GM19239 (cell line): ENCODE measurements at regions not wholly inside any gene's neighbourhood (a gene's known extent, or its start where the extent isn't known, plus 50 kb on each side); places are given as distances from the start of the nearest gene placed in this dataset.
A peak's percentile ranks its signal among the peaks of the same experiment; 100 is the strongest.

Source experiments
- DNase-seq: peaks from one replicate; pipeline ENCODE4 v3.0.0; 2011; ENCODE audit warnings: low spot score; ENCODE audit not compliant: insufficient read length
- FAIRE-seq: peaks from 2 replicates; lab custom pipeline; 2011; peaks lifted over from hg19 to GRCh38; lab: Jason Lieb, UNC

- FAIRE-seq (no peak), DNase-seq (no peak)
Observed at GRCh38 chr12:59097876-59098275, 177.6 kb upstream of the LRIG3 start.

DNA sequence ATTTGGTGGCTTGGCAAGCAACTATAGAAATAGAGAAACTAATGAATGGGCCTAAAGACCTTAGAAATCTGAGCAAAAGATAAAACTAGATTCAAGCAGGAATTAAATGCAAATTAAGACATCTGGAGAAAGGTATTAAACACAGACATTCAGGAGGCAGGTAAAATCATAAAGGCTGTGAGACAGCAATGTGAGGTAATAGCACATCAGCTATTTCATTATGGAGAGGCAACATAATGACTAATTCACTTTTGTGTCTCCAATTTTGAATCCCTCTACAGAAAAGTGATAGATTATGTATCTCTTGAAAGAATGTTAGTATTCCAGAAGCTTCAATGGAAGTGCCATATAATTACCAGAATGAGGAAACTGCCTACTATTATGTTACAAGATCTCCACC lies 175.9 kb upstream of the LRIG3 start:
- no peak for FAIRE-seq

DNA sequence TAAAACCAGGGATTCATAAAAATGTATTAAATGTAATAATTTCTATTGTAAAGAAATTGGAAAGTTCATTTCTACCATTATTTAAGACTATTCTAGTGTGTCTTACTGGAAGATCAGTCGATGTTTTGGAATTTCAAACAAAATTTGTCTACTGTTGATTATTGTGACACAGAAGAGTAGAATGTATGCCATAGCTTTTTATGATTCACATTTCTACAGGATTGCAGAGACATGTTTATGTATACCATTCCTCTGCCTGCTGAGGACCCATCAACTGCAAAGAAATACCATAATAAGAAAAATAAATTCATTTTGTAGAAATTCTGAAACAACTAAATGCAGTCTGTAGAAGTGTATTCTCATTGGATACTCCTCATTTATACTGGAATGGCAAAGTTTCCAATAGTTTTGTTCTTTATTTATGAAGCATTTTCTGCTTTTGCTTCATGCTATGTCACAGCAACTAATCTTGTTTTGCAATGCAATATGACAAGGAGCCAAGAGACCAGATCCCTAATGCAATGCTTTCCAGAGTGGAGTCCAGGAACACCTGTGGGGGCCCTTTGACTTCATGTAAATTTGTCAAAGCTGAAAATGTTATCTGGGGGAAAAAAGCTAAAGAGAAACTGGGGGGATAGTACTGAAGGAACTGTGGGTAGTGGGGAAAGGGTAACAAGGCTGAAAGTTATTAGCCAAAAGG lies 172.9 kb upstream of the LRIG3 start:
- DNase-seq (no peak), FAIRE-seq (no peak)

More for the DNA sequence above, 175.9 kb upstream of the LRIG3 start:
- no peak for DNase-seq

- no peak for DNase-seq
- no peak for FAIRE-seq
Observed at GRCh38 chr12:59088673-59089072, 168.4 kb upstream of the LRIG3 start.

DNA sequence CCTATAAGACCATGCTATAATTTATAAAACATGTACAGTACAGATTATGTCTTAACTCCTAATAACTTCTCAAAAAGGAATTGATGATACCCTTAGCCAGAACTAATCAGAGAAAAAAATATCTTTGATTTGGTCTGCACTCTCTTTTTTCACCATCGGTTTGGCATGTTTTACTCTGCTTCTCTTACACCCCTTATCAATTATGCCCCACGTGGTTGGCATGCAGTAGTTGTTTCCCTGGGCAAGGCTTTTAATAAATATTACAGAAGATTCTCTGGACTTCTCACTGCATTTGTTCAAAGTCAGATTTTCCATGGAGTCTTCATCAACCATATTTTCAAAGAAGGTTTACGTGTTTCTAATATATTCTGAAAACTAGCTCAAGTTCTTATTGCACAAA lies 167.4 kb upstream of the LRIG3 start:
- DNase-seq (no peak), FAIRE-seq (no peak)

DNA sequence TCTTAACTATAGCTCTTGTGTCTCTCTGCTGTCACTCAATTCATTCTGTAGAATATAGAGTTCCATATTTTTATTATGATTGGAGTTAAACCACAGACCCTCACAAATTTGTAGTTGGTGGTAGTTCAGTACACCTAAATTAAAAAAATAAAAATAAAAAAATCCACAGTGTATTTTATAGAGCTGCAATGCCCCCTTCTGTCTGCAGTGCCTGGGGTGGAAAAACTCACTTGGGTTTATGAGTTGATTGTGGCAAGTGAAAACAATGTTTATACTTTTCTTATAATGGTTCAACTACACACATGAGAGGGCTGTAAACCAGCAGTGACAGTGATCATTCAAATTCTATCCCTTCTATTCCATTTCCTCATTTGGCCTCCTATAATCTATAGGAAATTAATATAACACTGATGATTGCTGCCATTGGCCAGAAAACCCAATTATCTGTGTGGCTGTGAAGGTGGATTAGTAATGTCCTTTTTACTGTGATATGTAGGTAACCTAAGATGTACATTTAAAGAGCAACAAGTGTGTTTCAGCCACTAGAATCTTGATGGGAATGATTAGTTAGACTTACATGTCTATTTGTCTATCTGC lies 166.9 kb upstream of the LRIG3 start:
- no peak for FAIRE-seq

DNA sequence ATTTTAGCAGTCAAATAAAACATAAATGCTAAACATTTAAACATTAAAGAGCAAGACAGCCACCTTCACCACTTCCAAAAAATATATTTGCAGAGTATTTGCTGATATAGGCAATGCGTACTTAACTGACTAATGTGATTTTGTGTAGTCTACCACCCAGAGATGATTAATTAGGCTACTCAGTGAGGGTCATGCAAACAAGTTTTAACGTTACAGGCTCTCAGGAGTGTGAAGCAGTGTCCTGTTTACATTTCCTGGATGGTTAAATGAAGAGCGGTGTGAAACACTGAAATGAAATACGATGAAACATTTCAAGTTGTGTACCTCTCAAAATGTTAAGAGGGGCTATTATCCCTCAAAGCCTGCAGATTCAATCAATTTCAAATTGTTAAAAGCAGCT lies 165.8 kb upstream of the LRIG3 start:
- DNase-seq = no peak
- no peak for FAIRE-seq

More for the DNA sequence above, 166.9 kb upstream of the LRIG3 start:
- DNase-seq = no peak

DNA sequence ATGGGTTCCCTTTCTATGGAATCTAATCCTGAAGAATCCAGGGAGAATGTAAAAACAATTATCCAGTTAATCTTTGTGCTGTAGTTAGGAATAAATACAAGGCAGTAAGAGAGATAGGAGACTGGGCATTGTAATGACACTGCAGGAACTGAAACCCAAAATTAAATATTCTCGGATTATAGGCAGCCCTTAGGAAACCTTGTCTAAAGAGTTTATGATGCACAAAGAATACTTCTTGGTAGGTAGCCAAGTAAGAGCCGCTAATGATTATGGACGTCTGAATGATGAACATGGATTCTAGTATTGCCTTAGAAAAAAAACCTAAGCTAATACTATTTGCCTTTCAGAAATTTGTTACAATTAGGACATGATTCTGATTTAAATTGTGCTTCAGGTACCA lies 165.4 kb upstream of the LRIG3 start:
- FAIRE-seq = peak; percentile 8
- no peak for DNase-seq

DNA sequence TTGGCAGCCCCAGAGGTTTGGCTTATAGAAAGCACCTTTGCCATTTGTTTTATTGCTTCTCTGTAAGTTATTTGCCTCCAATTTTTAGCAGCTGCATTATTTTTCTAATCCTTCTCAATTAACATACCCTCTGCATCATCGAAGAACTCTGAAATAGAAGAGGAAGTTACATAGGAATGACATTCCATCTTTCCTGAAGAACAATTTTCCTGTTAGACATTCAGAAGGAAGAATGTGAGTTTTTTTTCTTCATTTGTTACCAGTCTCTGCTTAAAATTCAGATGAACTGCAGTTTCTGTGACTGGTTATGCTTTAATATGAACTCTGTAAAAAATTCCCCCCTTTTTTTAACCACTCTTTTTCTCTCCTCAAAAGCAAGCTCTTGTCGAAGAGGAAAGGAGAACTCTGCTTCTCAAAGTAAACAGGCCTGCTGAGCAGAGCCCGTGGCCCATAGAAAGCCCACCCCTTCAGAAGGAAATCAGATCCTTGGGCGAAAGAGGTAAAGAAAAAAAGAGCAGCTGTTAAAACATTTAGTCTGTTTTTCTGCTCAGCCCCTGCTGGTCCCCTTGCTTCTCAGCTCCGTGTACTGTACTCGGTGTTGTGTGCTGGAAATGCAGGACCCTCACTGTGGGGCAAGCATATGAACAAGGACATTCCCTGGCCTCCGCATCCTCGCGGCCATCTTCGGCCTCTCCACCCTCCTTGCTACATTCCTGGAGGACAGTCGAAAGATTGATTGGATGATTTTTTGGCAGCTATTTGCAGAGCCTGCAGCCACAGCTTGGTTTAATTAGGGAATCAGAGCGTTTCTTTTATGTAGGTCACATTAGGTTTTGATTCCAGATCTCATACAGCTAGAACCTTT lies 164.4 kb upstream of the LRIG3 start:
- FAIRE-seq (no peak), DNase-seq (no peak)

DNA sequence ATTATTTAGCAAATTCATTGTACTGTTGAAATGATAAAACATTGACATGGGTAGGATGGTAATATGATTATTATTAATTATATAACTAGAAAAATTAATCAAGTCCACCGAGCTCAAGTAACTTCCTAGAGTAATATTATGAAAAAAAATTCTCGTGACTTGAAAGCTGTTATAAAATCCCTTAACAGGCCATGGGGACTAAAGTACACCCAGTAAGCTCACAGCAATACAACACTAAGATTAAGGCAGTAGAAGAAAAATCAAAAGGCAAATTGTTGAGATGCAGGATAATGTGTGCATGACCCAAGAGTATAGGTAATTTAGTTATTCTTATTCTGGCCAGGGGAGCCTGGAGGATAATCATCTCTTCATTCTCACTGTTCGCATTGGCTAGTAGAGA lies 162.6 kb upstream of the LRIG3 start:
- FAIRE-seq (no peak), DNase-seq (no peak)

GRCh38 chr12:59080101-59080500 lies 159.8 kb upstream of the LRIG3 start:
- FAIRE-seq (no peak), DNase-seq (no peak)

GRCh38 chr12:59079472-59079871 lies 159.2 kb upstream of the LRIG3 start:
- no peak for DNase-seq
- FAIRE-seq = no peak

- no peak for FAIRE-seq
- DNase-seq = no peak
Observed at GRCh38 chr12:59079002-59079401, 158.7 kb upstream of the LRIG3 start.

DNA sequence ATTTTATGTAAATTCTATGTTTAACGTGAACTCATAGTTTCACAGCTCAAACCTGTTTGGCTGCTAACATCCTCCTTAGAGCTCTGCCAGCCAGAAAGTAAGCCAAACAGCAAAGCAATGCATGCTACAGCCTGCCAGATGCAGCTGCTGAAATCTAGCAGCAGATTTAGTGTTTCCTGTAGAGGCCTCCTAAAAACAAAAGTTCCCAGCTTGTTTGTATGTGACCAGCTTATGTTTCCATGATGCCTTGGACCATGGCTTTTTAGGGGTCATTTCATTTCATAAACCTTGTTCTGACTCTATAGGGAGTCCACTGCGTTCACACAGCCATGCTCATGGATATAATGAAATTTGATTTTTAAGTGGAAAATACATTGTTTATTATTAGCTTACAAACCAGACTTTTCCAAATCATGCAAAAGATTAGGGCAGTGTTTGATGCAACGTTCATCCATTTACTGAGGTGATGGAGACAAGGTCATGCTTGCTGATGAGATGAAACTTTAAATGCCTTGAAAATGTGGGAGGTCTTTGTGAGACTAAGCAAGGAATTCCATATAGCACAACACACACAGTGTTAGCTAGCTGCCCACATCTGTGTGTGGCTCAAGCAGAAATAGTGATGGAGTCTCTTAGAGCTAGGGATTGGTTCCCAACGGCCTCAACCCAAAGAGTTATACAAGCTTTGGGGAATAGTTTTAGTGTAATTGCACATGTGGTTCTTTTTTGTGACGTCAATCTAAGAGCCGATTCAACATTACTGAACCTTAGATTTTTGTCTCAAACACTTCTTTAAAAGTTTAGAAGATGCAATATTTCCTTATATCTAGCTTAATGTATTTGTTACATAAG lies 157.5 kb upstream of the LRIG3 start:
- no peak for DNase-seq
- no peak for FAIRE-seq

GRCh38 chr12:59077153-59077552 lies 156.8 kb upstream of the LRIG3 start:
- FAIRE-seq (no peak), DNase-seq (no peak)

DNA sequence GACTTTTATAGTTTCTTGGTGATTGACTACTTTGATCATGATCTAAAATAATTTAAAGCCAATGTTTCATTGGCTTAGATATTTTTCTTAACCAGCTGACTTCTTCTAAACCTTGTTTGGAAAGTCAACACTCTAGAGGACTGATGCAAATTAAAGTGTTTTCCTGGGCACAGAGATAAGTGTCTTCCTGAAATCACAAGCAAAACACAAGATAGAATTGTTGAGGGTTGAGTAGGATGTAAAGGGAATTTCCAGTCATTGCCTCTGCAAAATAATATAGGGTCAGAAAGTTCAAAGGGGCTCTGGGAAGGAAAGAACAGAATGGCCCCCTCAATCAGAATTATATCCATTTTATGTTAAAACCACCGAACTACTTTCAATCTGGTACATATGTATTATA lies 156.3 kb upstream of the LRIG3 start:
- no peak for FAIRE-seq
- DNase-seq = no peak

DNA sequence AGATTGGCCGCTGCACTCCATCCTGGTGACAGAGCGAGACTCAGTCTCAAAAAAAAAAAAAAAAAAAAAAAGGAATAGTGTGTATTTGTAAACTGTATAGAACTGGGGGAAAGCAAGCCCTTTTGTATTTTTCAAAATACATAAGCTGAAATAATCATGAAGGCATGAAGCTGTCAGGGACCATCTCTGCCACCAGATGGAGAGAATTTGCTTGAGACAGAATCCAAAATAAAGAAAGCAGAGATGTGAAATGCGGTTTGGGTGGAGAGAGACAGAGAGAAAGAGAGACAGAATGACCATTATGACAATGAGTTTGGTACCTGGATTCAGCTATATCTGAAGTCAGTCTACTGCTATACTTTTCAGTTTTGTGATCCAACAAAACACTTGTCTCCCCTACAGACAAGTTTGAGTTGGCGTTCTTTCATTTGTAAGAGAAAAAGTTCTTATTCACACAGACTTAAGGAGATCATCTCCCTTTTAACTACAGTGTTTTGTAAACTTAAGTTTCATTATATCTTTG lies 155.7 kb upstream of the LRIG3 start:
- no peak for DNase-seq
- no peak for FAIRE-seq

DNA sequence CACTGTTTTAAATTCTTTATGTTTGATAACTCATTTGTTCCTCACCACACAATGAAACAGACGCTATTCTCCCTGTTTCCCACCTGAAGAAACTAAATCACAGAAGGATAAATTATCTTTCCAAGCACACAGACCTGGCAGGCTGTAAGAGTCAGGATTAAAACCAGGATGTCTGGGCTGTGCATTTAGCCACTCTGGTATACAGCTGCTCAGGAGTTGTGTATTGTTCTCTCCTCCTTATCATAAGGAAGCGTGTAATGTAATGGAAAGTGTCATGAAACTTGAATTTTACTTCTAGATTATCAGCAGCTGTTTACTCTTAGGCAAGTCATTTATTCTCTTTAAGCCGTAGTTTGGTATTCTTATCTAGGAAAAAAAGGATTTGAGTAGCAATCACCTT lies 154.8 kb upstream of the LRIG3 start:
- DNase-seq (no peak), FAIRE-seq (no peak)

DNA sequence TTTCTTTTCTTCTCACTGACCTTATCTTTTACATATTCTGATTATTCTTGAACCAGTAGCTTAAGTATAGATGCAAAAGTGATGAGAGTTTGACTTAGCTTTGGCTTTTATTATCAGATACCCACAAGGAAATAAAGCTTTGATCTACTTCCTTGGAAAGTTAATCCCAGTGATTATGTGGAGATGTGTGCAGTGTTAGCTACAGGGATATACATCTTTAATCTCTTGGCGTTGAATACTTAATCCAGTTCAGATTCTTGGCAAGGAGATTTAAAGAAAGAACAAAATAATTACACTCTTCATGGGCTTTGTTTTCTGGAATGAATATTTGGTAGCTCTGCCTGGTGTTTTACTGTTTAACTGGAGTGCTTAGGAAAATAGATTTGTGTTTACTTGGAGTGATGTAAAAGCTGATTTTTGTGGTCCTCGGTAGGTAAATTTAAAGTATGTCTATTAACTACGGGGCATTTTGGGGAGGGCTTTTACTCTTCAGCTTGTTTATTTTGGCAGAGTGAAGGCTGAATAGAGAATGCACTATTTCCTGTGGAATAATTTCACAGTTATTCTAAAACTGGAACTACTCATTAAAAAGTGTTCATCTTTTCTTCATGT lies 150.1 kb upstream of the LRIG3 start:
- DNase-seq (no peak), FAIRE-seq (peak; percentile 23)

DNA sequence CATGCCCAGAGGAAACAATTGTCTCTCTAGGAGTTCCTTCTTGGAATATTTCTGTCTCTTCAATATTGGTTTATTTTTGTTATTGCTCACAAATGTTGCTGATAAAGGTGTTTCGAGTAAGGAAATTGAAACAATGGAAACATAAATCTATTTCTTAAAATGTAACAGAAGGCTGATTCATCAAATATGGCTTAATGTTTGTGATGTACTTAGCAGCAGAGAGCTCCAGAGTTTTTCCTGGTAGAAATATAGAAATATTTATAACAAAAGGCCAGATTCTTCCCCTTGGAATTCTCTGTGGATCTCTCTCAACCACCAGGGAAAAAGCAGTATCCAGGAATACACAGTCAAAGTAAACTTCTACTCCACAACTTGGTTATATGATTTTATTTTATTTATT lies 149.2 kb upstream of the LRIG3 start:
- DNase-seq (no peak), FAIRE-seq (no peak)
